Muscle of back (tissue), 3 donors: ENCODE measurements at regions not wholly inside any gene's neighbourhood (a gene's known extent, or its start where the extent isn't known, plus 50 kb on each side); places are given as distances from the start of the nearest gene placed in this dataset.
A peak's percentile ranks its signal among the peaks of the same experiment; 100 is the strongest.
"Not testable (repeated sequence)": the region's sequence is repeated elsewhere in the genome, so short reads cannot be mapped to it uniquely, and the experiment has no call there.

ENCODE experiments used
- DNase-seq, 3 donors: peaks; one replicate each; pipeline versions ENCODE4 v3.0.0 to v3.0.0-alpha.2; 2013

DNA sequence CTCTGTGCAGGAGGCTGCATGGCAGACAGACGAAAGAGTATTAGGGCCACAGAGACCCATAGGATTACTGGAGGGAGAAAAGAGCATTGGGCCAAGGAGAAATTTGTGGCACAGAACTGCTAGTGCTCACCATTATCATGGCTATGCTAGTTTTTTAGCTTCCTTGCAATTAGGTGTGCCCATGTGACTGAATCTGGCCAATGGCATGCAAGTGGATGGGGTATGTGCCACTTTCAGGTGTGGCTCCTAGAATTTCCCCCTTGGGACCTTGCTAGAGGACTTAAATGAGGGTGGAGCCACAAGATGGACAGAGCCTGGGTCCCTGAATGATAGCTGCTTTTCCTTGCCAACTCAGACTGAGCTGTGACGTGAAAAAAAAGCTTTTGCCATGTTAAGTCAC, 73.9 kb upstream of the TENM4 start:
- no peak for DNase-seq

DNA sequence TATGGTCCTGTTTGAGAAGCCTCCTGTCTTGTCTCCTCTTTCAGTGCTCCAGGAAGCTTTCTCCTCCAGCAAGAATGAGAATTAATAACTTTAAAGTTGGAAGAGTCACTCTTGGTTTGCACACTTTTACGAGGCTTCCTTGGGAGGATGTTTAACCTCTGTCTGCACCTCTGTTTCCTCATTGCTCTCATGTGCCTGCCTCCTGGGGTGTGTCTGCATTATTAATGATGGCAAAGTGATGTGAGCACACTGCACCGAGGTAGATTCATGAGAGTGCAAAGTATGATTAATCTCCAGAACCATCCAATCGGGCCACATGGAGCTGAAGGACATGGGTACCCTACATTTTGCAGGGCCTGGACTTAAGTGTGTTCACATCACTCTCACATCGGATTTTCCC, 73.5 kb upstream of the TENM4 start:
- DNase-seq: no peak

DNA sequence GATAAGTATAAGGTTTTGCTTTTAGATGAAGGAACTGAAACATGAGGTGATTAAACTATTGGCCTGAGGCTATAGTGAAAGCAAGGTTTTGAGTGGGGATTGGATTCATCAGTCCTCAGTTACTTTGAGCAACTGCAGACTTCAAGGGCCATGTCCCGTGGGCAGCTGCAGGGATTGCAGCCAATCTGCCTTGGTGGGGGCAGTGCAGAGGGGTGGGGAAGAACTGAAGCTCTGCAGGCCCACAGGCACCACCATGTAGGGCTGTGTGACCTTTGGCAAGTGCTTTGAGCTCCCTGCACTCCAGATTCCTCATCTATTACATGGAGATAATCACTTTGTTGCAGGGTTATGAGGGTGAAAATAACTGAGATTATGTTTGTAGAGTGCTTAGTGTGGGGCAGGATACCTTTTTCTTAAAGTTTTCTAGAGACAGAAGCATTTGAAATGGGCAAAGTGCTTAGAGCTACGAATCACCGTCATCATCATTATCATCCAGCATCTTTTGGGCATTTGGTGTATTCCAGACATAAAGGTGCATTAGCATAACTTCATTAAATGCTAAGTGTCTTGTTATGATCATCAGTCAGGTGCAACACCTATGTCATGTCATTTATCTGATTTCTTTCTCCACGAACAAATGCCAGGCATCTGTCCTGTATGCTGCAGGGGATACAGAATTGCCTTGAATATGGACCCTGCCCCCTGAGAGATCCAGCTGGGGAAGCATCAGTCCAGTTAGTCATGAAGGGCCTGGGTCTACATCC, 72.1 kb upstream of the TENM4 start:
- DNase-seq: no peak

DNA sequence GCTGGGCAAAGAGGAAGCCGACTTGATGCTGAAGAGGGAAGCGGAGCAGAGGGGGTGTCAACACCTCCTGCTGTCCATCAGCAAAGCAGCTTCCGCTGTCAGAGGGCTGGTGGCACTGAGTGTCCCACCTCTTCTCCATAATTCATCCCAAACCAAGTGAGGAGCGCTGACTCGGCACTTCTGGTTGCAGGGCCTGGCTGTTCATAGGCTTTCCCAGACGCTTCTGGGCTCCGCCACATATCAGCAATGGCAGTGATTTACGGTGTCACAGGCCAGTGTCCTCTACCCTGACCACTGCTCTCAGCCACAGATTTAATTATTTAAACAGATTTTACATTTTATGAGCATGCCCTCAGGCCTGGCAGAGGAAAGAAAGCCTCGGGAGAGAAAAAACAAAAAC, 70.1 kb upstream of the TENM4 start:
- DNase-seq: no peak

DNA sequence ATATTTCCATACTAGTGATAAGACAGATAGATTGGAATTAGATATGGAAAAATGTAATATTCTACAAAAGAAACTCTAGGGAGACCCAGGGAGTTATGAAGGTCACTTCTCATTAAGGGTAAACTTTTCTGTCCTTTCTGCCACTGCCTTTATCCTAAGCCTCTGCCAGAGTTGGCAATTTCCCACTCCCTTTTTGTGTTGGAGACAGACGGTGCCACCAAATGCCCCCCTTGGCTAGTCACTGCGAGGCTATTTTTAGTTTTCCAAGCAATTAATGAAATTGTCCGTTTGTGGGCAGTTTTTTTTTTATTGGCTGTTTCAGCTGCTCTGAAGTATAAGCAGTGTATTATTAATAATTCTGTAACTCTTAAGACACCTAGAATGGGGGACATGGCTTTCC, 67.6 kb upstream of the TENM4 start:
- DNase-seq: no peak

DNA sequence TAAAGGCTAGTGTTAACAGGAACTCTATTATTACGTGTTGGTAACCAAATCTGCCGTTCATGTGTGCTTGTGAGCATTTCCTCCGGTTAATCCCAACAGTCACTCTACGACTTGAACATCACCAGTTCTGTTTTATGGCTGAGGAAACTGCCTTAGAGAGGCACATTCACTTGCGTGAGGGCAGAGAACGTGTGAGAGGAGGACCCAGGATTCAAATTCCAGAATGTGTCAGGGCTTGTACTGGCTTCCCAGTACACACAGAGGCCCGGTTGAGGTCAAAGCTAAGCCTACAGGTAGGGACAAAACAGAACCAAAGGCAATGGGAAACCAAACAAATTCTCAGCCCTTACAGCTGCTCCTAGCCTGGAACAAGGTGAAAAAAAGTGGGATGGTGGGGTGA, 66.9 kb upstream of the TENM4 start:
- no peak for DNase-seq

DNA sequence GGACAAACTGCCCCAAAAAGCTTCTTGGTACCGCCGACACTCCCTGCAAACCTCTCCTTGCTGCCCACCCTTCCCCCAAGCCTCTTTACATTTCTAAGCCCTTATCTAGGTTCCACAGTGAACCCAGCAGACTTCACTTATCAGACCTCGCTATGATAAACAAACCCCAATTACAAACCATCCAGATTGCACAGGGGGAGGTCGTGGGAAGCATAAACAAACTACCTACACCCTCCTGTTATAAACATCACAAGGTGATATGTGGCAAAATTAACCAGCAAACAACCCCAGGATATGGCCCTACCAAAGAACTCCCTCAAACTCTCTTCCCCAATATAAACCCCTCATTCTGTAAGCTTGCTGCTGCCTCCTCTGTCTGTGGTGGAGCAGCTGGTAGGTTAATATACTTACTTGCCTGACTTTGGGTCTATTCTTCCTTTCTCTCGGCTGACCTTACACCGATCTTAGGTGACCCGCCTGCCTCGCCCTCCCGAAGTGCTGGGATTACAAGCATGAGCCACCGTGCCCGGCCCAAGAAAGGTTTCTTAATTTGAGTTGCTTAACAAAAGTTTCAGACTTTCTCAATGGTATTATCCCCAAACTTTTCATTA, 66.0 kb upstream of the TENM4 start:
- no peak for DNase-seq

DNA sequence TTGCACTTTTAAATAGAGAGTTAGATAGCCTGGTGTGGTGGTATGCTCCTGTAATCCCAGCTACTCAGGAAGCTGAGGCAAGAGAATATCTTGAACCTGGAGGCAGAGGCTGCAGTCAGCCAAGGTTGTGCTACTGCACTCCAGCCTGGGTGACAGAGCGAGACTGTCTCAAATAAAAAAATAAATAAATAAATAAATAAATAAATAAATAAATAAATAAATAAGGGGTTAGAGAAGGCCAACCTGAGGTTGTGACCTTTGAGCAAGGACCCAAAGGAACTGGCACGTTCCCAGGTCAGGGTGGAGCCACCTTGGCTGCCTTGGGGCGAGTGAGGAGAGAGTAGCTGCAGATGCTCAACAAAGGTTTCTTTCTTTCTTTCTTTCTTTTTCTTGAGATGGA, 65.3 kb upstream of the TENM4 start:
- DNase-seq: no peak

DNA sequence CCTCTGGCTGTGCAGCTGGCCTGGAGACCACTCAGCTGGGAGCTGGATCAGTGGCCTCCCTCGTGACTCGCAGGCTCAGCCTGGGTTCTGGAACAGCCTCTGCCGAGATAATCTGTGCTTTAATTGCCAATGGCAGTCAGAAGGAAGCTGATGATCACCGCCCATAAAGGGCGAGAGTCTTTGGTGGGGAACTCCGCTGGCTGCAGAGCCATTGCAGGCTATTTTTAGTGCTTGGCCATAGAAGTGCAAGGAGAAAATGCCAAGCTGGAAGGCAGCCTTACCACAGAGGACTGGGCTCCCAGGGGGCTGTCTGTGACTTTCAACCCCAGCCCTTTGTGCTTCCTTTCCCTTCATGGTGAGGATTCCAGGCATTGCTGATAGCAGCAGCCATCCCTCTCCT, 62.2 kb upstream of the TENM4 start:
- DNase-seq: peak; percentile 13 to 45 (median 16)

DNA sequence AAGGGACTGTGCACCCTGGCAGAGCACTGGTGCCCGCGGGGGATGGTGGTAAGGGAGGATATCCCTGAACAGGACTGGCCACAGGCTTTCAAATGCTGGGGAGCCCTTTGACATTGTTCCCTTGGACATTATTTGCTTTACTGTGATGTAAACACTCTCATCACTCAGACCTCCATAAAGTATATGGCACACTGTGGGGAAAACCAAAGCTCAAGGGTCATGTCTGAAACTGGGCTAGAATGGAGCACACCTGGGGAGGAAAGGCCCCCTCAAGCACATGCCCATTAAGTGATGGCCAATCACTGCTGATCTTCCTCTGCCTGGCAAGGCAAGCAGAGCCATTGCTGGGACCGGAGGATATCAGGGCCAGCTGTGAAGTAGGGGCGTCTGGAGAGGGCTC, 60.9 kb upstream of the TENM4 start:
- no peak for DNase-seq

DNA sequence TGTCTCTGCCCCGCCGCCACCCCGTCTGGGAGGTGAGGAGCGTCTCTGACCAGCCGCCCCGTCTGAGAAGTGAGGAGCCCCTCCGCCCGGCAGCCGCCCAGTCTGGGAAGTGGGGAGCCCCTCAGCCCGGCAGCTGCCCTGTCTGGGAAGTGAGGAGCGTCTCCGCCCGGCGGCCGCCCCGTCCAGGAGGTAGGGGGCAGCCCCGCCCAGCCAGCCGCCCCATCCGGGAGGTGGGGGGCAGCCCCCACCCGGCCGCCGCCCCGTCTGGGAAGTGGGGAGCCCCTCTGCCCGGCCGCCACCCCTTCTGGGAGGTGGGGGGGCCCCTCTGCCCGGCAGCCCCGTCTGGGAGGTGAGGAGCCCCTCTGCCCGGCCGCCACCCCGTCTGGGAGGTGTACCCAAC, 59.1 kb upstream of the TENM4 start:
- DNase-seq: not testable (repeated sequence)

DNA sequence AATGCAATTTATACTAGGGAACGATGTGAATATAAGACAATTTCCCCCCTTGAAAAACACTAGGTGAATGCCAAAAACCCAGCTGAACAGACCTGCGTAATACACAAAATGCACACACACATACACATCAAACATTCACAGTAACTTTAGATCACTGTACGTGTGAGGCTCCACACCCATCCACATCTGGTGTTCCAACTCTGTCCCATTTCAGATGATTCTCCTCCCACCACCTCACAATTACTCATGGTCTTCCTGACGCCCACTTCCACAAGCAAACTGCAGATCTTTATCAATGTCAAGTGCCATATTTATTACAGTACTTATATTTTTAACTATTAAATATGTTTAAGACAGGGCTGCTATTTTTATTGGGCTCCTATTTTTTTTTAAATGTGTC, 57.8 kb upstream of the TENM4 start:
- no peak for DNase-seq

DNA sequence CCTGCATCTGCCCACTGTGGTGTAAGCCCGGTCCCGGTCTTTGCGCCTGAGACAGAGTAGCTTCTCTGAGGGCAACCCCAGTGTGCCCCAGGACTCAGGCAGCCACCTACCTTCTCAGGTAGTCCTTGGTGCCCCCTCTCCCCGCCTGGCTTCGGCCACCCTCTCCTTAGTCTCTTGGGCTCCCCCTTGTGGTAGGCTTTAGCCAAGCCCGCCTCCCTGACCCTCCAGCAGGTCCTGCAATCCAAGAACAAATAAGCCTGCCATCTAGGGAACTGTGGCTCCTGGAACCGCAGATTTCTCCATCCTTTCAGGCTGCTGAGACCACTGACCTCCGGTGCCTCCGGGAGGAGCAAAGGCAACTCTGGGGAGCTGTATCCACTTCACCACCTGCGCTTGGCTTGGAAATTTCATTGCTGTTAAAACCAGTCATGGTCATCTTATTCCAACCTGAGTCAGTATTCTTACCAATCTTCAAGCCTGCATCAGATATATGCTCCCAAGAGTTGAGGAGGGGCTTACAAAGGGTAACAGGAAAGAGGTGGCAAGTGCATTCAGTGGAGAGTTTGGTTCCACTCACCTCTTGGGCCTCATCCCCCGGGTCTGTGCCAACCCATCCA, 52.8 kb upstream of the TENM4 start:
- DNase-seq: peak; percentile 52 to 72 (median 59)

DNA sequence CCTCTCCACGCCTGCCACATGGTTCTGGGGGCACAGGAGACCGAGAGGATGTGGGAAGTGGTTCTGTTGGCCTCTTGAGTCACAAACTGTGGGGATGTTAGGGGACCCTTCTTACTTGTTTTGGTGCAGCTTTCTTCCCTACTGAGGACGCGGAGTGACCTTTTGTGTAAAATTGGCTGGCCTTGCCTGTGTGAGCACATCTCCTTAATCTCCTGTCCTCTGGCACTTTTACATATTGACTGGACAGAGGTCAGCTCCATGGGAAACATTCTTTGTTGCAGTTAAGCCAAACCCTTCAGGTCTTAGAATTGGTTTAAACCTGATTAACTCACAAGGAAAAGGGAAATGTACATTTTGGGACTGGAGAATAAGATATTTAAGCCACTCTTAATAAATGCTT, 51.2 kb upstream of the TENM4 start:
- no peak for DNase-seq
